ENCODE measurements at regions not wholly inside any gene's neighbourhood (a gene's known extent, or its start where the extent isn't known, plus 50 kb on each side); places are given as distances from the start of the nearest gene placed in this dataset.
"Not testable (repeated sequence)": the region's sequence is repeated elsewhere in the genome, so short reads cannot be mapped to it uniquely, and the experiment has no call there.

DNA sequence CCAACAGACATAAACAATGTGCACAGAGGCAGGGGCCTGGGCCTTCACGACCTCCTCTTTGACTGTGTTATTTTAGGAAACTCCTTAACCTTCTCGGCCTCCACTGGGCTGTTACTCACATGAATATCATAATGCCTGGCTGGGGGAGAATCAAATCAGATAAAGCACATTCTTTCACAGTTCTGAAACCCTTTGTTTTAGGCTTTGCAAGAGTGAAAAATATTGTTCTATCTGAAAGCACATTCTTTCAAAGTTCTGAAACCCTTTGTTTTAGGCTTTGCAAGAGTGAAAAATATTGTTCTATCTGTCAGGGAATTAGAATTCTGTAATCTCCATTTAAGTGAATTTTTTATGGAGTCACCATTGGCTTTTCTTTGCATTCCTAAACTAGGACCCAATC, 50.7 kb upstream of the SYNDIG1 start:
- H3K27ac Mint-ChIP-seq, result no peak overlapping the region
- no peaks in the 10 kb centered on the region for H3K36me3 Mint-ChIP-seq (ENCODE audit: low read depth)
- no peaks in the 10 kb centered on the region for H3K27me3 Mint-ChIP-seq
- H3K9me3 Mint-ChIP-seq, result peaks cover 33% of the 10 kb centered on the region
- H3K4me1 Mint-ChIP-seq (ENCODE audit: low read depth), result no peaks in the 10 kb centered on the region
- no peak overlapping the region for H3K4me3 Mint-ChIP-seq
- intact Hi-C loops (cut with micrococcal nuclease), result loop anchor here (10.0 kb wide), 1 partner anchor 64 kb away; no protein-coding TSS in a partner anchor

- no peak overlapping the region for H3K4me3 Mint-ChIP-seq
Measured at GRCh38 chr20:24417485-24417884, 51.9 kb upstream of the SYNDIG1 start.

DNA sequence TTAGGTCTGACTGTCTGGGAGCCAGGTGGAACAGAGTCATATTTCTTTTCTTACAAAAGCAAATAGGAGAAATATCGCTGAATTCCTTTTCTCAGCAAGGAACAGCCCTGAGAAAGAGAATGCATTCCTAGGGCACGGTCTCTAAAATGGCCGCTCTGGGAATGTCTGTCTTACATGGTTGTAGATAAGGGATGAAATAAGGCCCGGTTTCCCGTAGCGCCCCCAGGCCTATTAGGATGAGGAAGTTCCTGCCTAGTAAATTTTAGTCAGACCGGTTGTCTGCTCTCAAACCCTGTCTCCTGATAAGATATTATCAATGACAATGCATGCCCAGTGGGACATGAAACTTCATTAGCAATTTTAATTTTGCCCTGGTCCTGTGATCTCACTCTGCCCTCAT, 54.0 kb upstream of the SYNDIG1 start:
- not testable (repeated sequence) for H3K27ac Mint-ChIP-seq; H3K4me1 Mint-ChIP-seq (ENCODE audit: low read depth); H3K36me3 Mint-ChIP-seq (ENCODE audit: low read depth); H3K4me3 Mint-ChIP-seq; H3K27me3 Mint-ChIP-seq
- H3K9me3 Mint-ChIP-seq, result peaks cover 33% of the 10 kb centered on the region
- intact Hi-C loops (cut with micrococcal nuclease), result loop anchor here (10.0 kb wide), 1 partner anchor 61 kb away; no protein-coding TSS in a partner anchor

More at GRCh38 chr20:24417485-24417884, 51.9 kb upstream of the SYNDIG1 start:
- Mint-ChIP-seq H3K27ac (no peak overlapping the region), H3K36me3 (ENCODE audit: low read depth) (no peaks in the 10 kb centered on the region), H3K9me3 (peaks cover 33% of the 10 kb centered on the region), H3K4me1 (ENCODE audit: low read depth) (no peaks in the 10 kb centered on the region), H3K27me3 (no peaks in the 10 kb centered on the region)
- intact Hi-C loops (cut with micrococcal nuclease), result loop anchor here (10.0 kb wide), 1 partner anchor 63 kb away; no protein-coding TSS in a partner anchor

GRCh38 chr20:24411834-24412216, 57.6 kb upstream of the SYNDIG1 start:
- Mint-ChIP-seq H3K36me3 (ENCODE audit: low read depth) (no peaks in the 10 kb centered on the region), H3K27ac (no peak overlapping the region), H3K9me3 (peaks cover 29% of the 10 kb centered on the region), H3K4me1 (ENCODE audit: low read depth) (peaks cover under 1% of the 10 kb centered on the region), H3K27me3 (no peaks in the 10 kb centered on the region), H3K4me3 (no peak overlapping the region)
- intact Hi-C loops (cut with micrococcal nuclease), result loop anchor here (10.0 kb wide), 1 partner anchor 57 kb away; no protein-coding TSS in a partner anchor

DNA sequence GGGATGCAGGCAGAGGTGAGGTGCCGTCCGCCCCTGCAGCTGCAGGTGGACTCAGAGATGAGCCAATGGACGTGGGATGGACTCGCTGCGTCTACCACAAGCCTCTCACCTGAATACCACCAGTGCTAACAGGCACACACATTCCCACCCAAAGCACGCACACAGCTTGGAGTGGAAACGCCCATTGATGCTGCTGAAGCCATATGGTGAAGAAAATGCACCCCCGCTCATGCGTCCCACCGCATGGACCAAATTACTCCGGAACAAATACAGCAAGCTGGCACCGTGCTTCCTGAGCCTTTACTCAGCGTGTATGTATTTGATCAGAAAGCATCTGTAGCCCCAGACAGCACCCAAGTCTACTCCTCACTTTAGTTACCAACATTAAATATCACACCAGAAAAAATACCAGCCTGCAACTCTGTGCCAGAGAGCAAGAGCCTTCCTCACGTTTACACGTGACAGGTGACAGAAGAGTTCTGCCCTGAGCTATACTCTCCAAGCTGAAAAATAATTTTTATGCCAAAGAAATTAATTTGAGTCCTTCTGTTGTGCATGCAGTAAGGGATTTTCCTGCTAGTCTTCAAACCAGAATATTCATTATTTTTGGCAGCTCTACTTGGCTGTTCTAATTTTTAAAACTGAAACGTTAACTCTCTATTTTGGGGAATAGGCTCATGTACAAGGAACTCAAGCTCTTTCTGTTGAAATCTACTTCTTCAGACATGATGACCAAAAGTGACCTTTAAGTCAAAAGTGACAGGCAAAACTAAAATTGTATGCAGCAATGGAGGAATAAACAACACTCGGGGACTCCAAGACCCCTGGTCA, 58.2 kb upstream of the SYNDIG1 start:
- intact Hi-C loops (cut with micrococcal nuclease), result loop anchor here (10.0 kb wide), 1 partner anchor 56 kb away; no protein-coding TSS in a partner anchor
- no peaks in the 10 kb centered on the region for H3K27me3 Mint-ChIP-seq
- H3K4me3 Mint-ChIP-seq, result no peak overlapping the region
- H3K36me3 Mint-ChIP-seq (ENCODE audit: low read depth), result no peaks in the 10 kb centered on the region
- H3K9me3 Mint-ChIP-seq, result peaks cover 23% of the 10 kb centered on the region
- peaks cover 5% of the 10 kb centered on the region for H3K4me1 Mint-ChIP-seq (ENCODE audit: low read depth)
- H3K27ac Mint-ChIP-seq, result no peak overlapping the region

DNA sequence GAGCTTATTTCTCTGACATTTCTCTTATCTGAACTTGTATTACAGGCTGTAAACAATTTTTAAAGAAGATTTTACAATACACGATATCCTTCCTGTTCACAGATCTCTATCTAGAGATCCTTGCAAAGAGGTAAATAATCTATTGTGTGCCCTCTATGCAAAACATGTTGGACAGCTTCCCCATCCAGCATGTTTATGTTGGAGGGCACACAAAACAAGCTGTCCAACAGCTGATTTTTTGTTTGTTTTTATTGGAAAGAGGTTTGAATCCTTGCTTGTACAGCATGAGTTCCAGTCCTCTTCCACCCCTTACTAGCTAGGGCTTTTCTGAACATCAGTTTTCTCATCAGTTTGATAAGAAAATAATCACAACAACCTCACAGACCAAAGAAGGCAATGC, 62.3 kb upstream of the SYNDIG1 start:
- Mint-ChIP-seq H3K27me3 (no peaks in the 10 kb centered on the region), H3K4me3 (no peak overlapping the region), H3K4me1 (ENCODE audit: low read depth) (peaks cover 5% of the 10 kb centered on the region), H3K27ac (no peak overlapping the region), H3K9me3 (no peaks in the 10 kb centered on the region), H3K36me3 (ENCODE audit: low read depth) (no peaks in the 10 kb centered on the region)
- intact Hi-C loops (cut with micrococcal nuclease), result no loop called here

DNA sequence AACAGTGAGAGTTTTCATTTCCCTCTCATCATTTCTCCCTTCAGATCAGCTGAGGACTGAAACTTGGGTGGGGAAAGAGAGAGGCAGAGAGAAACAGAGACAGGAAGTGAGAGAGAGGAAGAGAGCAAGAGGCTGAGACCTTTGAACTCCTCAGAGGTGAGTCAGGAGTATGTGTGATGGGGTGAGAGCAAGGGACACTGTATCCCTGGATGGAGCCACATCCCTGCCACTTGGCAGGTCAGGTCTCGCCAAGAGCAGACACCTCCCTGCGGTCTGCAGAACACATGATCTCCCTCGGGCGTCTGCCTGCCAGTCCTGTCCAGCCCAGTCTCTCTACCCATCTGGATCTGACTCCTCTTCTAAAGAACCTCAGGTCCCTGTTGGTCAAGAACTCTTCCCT, 62.7 kb upstream of the SYNDIG1 start:
- intact Hi-C loops (cut with micrococcal nuclease), result no loop called here
- H3K36me3 Mint-ChIP-seq (ENCODE audit: low read depth), result no peaks in the 10 kb centered on the region
- peaks cover 5% of the 10 kb centered on the region for H3K4me1 Mint-ChIP-seq (ENCODE audit: low read depth)
- no peaks in the 10 kb centered on the region for H3K27me3 Mint-ChIP-seq
- H3K4me3 Mint-ChIP-seq, result no peak overlapping the region
- H3K9me3 Mint-ChIP-seq, result no peaks in the 10 kb centered on the region
- H3K27ac Mint-ChIP-seq, result no peak overlapping the region

- H3K9me3 Mint-ChIP-seq, result no peaks in the 10 kb centered on the region
- no peaks in the 10 kb centered on the region for H3K36me3 Mint-ChIP-seq (ENCODE audit: low read depth)
- no peak overlapping the region for H3K4me3 Mint-ChIP-seq
- intact Hi-C loops (cut with micrococcal nuclease), result no loop called here
- H3K4me1 Mint-ChIP-seq (ENCODE audit: low read depth), result peaks cover 5% of the 10 kb centered on the region
- no peak overlapping the region for H3K27ac Mint-ChIP-seq
- H3K27me3 Mint-ChIP-seq, result no peaks in the 10 kb centered on the region
Measured at GRCh38 chr20:24406251-24406650, 63.2 kb upstream of the SYNDIG1 start.

GRCh38 chr20:24405810-24406209, 63.6 kb upstream of the SYNDIG1 start:
- peaks cover 5% of the 10 kb centered on the region for H3K4me1 Mint-ChIP-seq (ENCODE audit: low read depth)
- intact Hi-C loops (cut with micrococcal nuclease), result no loop called here
- no peaks in the 10 kb centered on the region for H3K36me3 Mint-ChIP-seq (ENCODE audit: low read depth)
- H3K4me3 Mint-ChIP-seq, result no peak overlapping the region
- no peaks in the 10 kb centered on the region for H3K27me3 Mint-ChIP-seq
- no peaks in the 10 kb centered on the region for H3K9me3 Mint-ChIP-seq
- H3K27ac Mint-ChIP-seq, result no peak overlapping the region

GRCh38 chr20:24403406-24403805, 66.0 kb upstream of the SYNDIG1 start:
- H3K9me3 Mint-ChIP-seq, result peaks cover 18% of the 10 kb centered on the region
- peaks cover 5% of the 10 kb centered on the region for H3K4me1 Mint-ChIP-seq (ENCODE audit: low read depth)
- no peak overlapping the region for H3K4me3 Mint-ChIP-seq
- H3K27ac Mint-ChIP-seq, result no peak overlapping the region
- intact Hi-C loops (cut with micrococcal nuclease), result no loop called here
- no peaks in the 10 kb centered on the region for H3K27me3 Mint-ChIP-seq
- H3K36me3 Mint-ChIP-seq (ENCODE audit: low read depth), result no peaks in the 10 kb centered on the region

DNA sequence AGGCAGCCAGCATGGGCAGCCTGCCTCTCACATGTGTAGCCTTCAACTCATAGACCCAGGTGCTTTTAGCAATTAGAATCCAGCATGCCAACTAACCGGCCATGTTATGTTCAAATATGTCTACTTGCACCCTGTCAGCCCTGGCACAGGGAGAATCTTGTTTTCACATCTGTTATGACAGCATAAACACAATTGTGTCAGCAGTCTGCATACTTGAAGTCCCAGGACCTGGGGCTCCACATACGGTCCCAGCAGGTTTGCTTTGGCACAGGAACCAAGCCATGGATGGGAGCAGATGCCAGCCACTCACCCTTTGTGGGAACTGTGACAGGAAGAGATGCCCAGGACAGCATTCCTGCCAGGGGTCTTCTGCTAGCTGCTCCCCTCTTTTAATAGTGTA, 67.2 kb upstream of the SYNDIG1 start:
- intact Hi-C loops (cut with micrococcal nuclease), result no loop called here
- H3K9me3 Mint-ChIP-seq, result peaks cover 24% of the 10 kb centered on the region

DNA sequence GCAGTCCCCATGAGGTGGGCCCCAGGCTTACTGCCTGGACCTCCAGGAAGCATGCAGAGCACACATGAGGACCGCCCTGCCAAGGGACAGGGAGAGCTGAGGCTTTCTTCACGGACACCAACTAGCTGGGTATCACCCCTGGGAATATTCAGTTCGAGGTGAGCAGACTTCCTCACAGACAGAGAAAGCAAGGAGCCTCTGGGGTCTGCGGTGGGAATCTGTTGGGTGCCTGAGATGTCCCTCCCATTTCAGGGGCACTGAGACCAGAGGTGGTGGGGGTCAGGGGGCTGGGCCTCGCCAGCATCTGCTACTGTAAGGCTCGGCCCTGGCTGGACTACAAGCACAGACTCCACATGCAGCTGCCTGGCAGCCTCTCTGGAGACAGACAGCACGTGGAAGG, 74.3 kb upstream of the SYNDIG1 start:
- Mint-ChIP-seq H3K4me1 (ENCODE audit: low read depth) (peaks cover 7% of the 10 kb centered on the region), H3K36me3 (ENCODE audit: low read depth) (no peaks in the 10 kb centered on the region), H3K27ac (peak overlapping the region; percentile 5), H3K9me3 (peaks cover 23% of the 10 kb centered on the region), H3K4me3 (no peak overlapping the region), H3K27me3 (peaks cover 9% of the 10 kb centered on the region)
- intact Hi-C loops (cut with micrococcal nuclease), result no loop called here

More for the DNA sequence above, 67.2 kb upstream of the SYNDIG1 start:
- no peaks in the 10 kb centered on the region for H3K27me3 Mint-ChIP-seq
- no peak overlapping the region for H3K27ac Mint-ChIP-seq
- no peaks in the 10 kb centered on the region for H3K36me3 Mint-ChIP-seq (ENCODE audit: low read depth)
- H3K4me1 Mint-ChIP-seq (ENCODE audit: low read depth), result peaks cover 5% of the 10 kb centered on the region
- H3K4me3 Mint-ChIP-seq, result no peak overlapping the region

GRCh38 chr20:24393903-24394302, 75.5 kb upstream of the SYNDIG1 start:
- Mint-ChIP-seq H3K9me3 (peaks cover 11% of the 10 kb centered on the region), H3K4me1 (ENCODE audit: low read depth) (peaks cover 19% of the 10 kb centered on the region), H3K27me3 (peaks cover 9% of the 10 kb centered on the region), H3K27ac (no peak overlapping the region), H3K36me3 (ENCODE audit: low read depth) (no peaks in the 10 kb centered on the region), H3K4me3 (no peak overlapping the region)
- intact Hi-C loops (cut with micrococcal nuclease), result no loop called here

DNA sequence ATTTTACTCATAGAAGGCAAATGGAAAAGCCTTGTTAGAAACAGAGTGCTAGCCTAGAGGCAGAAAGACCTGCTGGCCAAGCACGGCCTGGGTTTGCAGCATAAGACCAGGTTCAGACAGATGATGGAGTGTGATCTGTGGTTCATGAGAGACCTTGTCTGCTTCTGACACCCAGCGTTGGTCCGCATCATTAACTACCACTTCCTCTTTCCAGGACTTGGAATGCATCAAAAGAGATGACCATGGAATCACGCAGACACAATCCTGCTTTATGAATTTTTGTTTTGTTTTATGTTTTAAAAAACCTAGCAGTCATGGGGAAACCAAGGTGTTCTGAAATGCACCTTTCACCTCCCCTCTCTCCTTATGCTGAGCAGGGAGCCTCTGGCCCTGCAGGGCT, 76.8 kb upstream of the SYNDIG1 start:
- Mint-ChIP-seq H3K36me3 (ENCODE audit: low read depth) (no peaks in the 10 kb centered on the region), H3K4me3 (no peak overlapping the region), H3K9me3 (no peaks in the 10 kb centered on the region), H3K27me3 (peaks cover 9% of the 10 kb centered on the region), H3K4me1 (ENCODE audit: low read depth) (peaks cover 21% of the 10 kb centered on the region), H3K27ac (no peak overlapping the region)
- intact Hi-C loops (cut with micrococcal nuclease), result no loop called here

DNA sequence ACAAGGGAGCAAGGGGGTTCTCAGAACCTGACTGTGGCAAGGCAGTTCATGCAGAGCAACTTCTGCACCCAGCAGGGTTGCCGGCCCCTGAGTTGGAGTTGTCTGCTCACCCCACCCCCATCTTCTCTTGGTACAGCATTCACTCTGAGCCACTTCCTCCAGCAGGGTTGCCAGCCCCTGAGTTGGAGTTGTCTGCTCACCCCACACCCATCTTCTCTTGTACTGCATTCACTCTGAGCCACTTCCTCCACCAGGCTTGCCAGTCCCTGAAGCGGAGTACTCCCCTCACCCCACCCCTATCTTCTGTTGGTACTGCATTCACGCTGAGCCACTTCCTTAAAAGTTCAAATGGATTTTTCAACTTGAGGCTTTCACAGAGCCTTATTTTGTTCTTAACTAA, 79.7 kb upstream of the SYNDIG1 start:
- H3K27ac Mint-ChIP-seq, result peak overlapping the region; percentile 5
- H3K36me3 Mint-ChIP-seq (ENCODE audit: low read depth), result no peaks in the 10 kb centered on the region
- H3K4me3 Mint-ChIP-seq, result no peak overlapping the region
- no peaks in the 10 kb centered on the region for H3K9me3 Mint-ChIP-seq
- intact Hi-C loops (cut with micrococcal nuclease), result no loop called here
- H3K27me3 Mint-ChIP-seq, result peaks cover 9% of the 10 kb centered on the region
- peaks cover 28% of the 10 kb centered on the region for H3K4me1 Mint-ChIP-seq (ENCODE audit: low read depth)
